Glutamatergic neuron (in vitro differentiated cells): ENCODE measurements at regions not wholly inside any gene's neighbourhood (a gene's known extent, or its start where the extent isn't known, plus 50 kb on each side); places are given as distances from the start of the nearest gene placed in this dataset.

Experiments
- DNase-seq: peaks from one replicate; pipeline ENCODE4 v3.0.0; 2022
- H3K27ac Mint-ChIP-seq: one replicate; pipeline ENCODE4 v1.8.0; 2020; ENCODE audit warnings: mild to moderate bottlenecking, mixed read lengths, inconsistent platforms; ENCODE audit not compliant: unreplicated experiment
- H3K27me3 Mint-ChIP-seq: one replicate; pipeline ENCODE4 v1.8.0; 2020; ENCODE audit warnings: mild to moderate bottlenecking, moderate library complexity, mixed read lengths, inconsistent platforms; ENCODE audit not compliant: unreplicated experiment
- H3K36me3 Mint-ChIP-seq: one replicate; pipeline ENCODE4 v1.8.0; 2020; ENCODE audit warnings: mild to moderate bottlenecking, mixed read lengths, inconsistent platforms; ENCODE audit not compliant: unreplicated experiment
- H3K4me1 Mint-ChIP-seq: one replicate; pipeline ENCODE4 v1.8.0; 2020; ENCODE audit warnings: mild to moderate bottlenecking, low read depth, mixed read lengths, inconsistent platforms; ENCODE audit not compliant: unreplicated experiment
- H3K4me3 Mint-ChIP-seq: one replicate; pipeline ENCODE4 v1.8.0; 2020; ENCODE audit warnings: mild to moderate bottlenecking, mixed read lengths, inconsistent platforms; ENCODE audit not compliant: unreplicated experiment
- H3K9me3 Mint-ChIP-seq: one replicate; pipeline ENCODE4 v1.8.0; 2020; ENCODE audit warnings: mild to moderate bottlenecking, moderate library complexity, mixed read lengths, inconsistent platforms; ENCODE audit not compliant: unreplicated experiment
- TF ChIP-seq, protein P1 (sequence below): fragments of 200-600 bp; sonication (generic); IDR thresholded peaks from one replicate; pipeline ENCODE4 v1.5.0; 2021; ENCODE audit not compliant: partially characterized antibody, unreplicated experiment

DNA sequence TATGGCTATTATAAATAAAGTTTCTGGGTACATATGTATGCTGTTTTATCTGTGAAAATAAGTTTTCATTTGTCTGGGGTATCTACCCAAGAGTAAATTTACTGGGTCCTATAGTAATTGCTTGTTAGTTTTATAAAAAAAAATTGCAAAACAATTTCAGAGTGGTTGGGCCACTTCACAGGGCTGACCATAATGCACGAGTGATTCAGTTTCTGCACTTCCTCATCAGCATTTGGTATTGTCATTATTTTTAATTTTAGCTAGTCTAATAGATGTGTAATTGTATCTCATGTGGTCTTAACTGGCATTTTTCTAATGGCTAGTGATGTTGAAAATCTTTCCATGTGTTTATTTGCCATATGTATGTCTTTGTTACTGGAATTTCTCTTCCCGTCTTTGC is 452.4 kb upstream of the AKR1E2 start:
- Mint-ChIP-seq H3K4me1 (no peaks in the 10 kb centered on the region), H3K4me3 (no peak overlapping the region), H3K9me3 (no peaks in the 10 kb centered on the region), H3K27ac (no peak overlapping the region), H3K27me3 (no peaks in the 10 kb centered on the region), H3K36me3 (no peaks in the 10 kb centered on the region)
- DNase-seq = no peak
- TF ChIP-seq, protein P1, sequence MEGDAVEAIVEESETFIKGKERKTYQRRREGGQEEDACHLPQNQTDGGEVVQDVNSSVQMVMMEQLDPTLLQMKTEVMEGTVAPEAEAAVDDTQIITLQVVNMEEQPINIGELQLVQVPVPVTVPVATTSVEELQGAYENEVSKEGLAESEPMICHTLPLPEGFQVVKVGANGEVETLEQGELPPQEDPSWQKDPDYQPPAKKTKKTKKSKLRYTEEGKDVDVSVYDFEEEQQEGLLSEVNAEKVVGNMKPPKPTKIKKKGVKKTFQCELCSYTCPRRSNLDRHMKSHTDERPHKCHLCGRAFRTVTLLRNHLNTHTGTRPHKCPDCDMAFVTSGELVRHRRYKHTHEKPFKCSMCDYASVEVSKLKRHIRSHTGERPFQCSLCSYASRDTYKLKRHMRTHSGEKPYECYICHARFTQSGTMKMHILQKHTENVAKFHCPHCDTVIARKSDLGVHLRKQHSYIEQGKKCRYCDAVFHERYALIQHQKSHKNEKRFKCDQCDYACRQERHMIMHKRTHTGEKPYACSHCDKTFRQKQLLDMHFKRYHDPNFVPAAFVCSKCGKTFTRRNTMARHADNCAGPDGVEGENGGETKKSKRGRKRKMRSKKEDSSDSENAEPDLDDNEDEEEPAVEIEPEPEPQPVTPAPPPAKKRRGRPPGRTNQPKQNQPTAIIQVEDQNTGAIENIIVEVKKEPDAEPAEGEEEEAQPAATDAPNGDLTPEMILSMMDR = no peak

DNA sequence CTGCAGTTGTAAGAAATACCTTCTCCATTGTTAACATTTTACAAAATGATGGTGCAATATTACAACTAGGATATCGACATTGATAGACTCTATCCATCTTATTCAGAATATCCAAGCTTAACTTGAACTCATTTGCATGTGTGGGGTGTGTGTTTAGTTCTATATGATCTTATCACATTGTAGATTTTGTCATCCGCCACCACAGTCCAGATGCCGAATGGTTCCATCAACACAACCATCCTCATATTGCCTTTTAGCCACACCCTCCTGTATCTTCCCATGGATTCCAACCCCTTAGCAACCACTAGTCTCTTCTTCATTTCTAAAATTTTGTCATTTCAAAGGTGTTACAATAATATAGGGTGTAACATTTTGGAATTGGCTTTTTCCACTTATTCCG is 452.9 kb upstream of the AKR1E2 start:
- Mint-ChIP-seq H3K4me1 (no peaks in the 10 kb centered on the region), H3K27ac (no peak overlapping the region), H3K9me3 (no peaks in the 10 kb centered on the region), H3K27me3 (no peaks in the 10 kb centered on the region), H3K4me3 (no peak overlapping the region), H3K36me3 (no peaks in the 10 kb centered on the region)
- TF ChIP-seq, protein P1 = no peak
- no peak for DNase-seq

DNA sequence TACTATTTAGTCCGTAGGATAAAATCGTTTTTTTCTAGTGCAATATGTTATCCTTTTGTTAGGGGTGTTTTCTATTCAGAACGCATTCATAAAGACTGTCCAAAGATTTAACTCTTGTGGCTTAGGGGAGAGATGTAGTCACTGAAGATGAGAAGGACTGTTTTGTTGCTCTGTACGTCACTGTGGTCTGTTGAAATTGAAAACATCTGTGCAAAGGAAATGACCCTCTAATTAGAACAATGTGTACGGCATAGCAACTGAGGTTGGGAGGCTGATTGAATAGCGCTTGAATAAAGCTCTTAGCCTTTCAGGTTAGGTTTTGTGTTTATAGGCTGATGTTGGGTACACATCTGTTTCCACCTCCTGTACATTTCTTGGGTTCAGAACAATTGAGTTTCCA is 453.4 kb upstream of the AKR1E2 start:
- Mint-ChIP-seq H3K9me3 (no peaks in the 10 kb centered on the region), H3K27me3 (no peaks in the 10 kb centered on the region), H3K4me3 (no peak overlapping the region), H3K36me3 (no peaks in the 10 kb centered on the region), H3K27ac (no peak overlapping the region), H3K4me1 (no peaks in the 10 kb centered on the region)
- TF ChIP-seq, protein P1 = no peak
- no peak for DNase-seq

DNA sequence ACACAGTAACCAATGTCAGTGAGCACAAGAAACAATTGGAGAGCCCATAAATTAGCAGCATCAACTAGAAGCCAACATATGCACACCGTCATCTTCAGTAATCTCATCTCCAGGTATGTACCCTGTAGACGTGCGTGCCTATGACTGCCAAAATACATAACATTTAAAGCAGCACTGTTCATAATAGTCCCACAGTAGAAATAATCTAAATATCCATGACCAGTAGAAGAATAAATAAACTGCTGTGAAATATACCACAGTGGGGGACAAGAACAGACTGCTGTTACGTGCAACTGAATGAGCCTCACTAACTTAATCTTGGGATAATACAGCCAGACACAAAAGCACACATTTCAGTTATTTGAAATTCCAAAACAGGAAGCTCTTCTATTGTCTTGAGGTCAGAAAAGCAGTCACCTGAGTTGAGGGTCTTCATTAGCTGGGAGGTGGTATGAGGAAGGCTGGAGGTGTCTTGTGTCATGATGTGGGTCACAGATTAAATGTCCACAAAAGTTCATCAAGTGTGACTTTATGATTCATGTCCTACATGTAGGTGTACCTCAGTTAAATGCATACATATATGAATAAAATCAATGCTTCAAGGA is 454.2 kb upstream of the AKR1E2 start:
- Mint-ChIP-seq H3K9me3 (no peaks in the 10 kb centered on the region), H3K27me3 (no peaks in the 10 kb centered on the region), H3K4me1 (no peaks in the 10 kb centered on the region), H3K27ac (no peak overlapping the region), H3K36me3 (no peaks in the 10 kb centered on the region), H3K4me3 (no peak overlapping the region)
- no peak for DNase-seq
- TF ChIP-seq, protein P1 = no peak

DNA sequence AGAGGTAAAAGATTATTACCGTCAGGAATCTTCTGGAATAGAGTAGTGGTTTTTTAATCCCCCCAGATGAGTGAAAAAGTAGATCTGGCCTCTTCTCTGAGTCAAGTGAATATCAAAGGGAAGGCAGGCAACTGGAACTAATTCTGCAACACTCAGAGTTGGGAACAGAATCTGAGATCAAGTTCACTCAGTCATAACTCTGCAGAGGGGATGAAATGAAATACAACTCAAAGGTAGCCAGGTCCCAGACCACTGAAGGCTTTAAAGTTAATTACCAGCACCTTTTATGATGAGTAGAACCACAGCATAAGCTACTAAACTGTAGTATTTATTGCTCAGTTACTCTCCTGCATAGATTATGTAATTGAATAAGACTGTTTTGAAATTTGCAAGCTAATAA is 455.6 kb upstream of the AKR1E2 start:
- no peak overlapping the region for H3K27ac Mint-ChIP-seq
- no peaks in the 10 kb centered on the region for H3K4me1 Mint-ChIP-seq
- no peaks in the 10 kb centered on the region for H3K36me3 Mint-ChIP-seq
- TF ChIP-seq, protein P1 = no peak
- H3K4me3 Mint-ChIP-seq = no peak overlapping the region
- H3K27me3 Mint-ChIP-seq = no peaks in the 10 kb centered on the region
- no peak for DNase-seq
- H3K9me3 Mint-ChIP-seq = no peaks in the 10 kb centered on the region
